NCI-H226 (cell line): ENCODE measurements at regions not wholly inside any gene's neighbourhood (a gene's known extent, or its start where the extent isn't known, plus 50 kb on each side); places are given as distances from the start of the nearest gene placed in this dataset.

ENCODE experiments used
- DNase-seq: peaks from one replicate; pipeline ENCODE4 v3.0.0-alpha.2; 2015

DNA sequence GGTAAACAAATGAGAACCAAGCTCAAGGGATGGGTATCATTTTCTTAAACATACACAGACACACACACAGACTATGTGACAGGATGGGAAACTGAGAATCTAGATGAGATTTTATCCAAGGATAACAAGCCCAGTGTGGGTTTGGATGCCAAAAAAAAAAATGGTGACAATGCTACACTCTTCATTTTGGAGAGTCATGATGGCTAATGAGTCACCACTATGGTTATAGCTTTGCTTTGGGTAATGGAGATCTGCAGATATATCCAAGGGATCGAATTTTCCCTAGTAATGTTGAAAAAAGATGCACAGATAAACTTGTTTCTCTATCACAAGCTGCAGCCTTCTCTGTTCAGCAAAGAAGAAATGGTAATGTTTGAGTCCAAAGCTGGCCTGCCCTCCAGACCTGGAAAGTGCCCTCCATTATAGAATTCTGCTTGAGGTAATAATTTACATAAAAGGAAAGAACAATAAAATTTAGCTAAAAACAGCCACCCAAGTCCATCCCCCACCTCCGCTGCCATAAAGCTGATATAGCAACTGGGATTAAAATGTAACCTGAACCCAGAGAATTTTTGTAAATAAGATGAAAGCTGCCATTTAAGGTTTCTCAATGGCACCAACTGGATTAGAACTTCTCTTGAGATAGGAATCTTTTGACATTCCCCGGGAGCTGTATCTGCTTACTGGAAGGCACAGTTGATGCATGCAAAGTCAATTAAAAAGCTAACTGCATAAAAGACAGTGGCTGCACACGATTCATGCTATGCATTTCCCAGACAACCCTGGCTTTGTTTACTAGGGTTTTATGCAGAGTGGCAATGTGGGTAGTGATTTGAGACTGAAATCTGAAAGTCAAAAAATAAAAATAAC lies 395.2 kb upstream of the LYPLAL1 start:
- no peak for DNase-seq

GRCh38 chr1:218779341-218780100 lies 394.2 kb upstream of the LYPLAL1 start:
- DNase-seq: peak; percentile 9

GRCh38 chr1:218783131-218783530 lies 390.5 kb upstream of the LYPLAL1 start:
- no peak for DNase-seq

DNA sequence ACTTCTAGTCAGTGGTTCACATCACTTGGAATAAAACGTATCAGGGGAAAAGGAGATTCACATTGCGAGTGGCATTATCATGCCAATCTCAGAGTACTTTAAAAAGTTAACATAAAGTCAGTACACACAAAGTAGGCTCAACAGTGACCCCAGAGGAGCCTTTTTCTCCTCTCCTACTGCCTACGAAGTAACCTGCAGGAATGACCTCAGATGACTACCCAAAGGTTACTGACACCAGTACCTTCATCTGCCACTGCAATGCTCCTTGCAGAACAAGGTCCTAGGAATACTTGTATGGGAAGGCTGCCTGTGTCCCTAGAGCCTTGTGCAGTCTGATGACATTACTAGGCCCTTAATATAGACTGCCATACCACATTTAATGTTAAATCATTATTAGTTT lies 389.8 kb upstream of the LYPLAL1 start:
- DNase-seq: no peak

DNA sequence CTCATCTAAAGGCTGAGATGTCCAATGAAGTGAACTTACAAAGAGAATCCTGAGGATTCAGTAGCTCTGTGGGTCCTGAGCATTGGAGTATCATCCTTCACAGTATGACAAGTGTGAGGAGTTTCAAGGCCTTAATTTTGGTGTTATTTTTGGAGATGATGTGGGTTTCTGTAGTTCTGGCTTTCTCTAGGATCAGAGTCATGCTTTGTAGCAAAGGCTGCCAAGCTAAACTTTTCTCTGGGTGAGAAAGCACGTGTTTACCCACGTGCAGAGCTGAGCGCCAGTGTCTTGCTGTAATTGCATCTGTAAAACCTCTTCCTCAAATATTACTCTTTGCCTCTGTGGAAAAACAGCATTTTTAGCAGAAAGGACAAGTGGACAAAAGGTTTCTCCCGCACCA lies 387.8 kb upstream of the LYPLAL1 start:
- no peak for DNase-seq

DNA sequence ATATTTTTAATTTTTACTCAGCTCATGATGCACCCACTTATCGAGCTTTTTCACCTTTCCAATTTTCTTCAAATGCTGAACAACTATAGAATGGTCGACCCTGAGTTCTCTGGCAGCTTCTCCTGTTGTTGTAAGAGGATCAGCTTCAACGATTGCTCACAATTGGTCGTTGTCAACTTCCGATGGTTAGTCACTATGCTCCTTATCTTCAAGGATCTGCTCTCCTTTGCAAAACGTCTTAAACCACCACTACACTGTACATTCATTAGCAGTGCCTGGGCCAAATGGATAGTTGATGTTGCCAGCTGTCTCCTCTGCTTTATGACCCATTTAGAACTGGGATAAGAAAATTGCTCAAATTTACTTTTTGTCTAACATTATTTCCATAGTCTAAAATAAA lies 385.9 kb upstream of the LYPLAL1 start:
- no peak for DNase-seq

GRCh38 chr1:218796773-218797172 lies 376.9 kb upstream of the LYPLAL1 start:
- DNase-seq: no peak

DNA sequence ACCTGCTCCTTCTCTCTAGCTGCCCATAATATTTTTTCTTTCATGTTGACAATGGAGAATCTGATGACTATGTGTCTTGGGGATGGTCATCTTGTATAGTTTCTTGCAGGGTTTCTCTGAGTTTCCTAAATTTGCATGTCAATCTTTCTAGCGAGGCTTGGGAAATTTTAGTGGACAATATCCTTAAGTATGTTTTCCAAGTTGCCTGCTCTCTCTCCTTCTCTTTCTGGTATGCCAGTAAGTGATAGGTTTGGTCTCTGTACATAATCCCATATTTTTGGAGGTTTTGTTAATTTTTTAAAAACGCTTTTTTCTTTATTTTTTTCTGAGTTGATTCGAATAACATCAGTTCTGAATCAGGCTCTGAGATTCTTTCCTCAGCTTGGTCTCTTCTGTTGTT lies 370.9 kb upstream of the LYPLAL1 start:
- no peak for DNase-seq

GRCh38 chr1:218803351-218803997 lies 370.2 kb upstream of the LYPLAL1 start:
- no peak for DNase-seq

GRCh38 chr1:218804014-218804785 lies 369.5 kb upstream of the LYPLAL1 start:
- DNase-seq: peak; percentile 3

DNA sequence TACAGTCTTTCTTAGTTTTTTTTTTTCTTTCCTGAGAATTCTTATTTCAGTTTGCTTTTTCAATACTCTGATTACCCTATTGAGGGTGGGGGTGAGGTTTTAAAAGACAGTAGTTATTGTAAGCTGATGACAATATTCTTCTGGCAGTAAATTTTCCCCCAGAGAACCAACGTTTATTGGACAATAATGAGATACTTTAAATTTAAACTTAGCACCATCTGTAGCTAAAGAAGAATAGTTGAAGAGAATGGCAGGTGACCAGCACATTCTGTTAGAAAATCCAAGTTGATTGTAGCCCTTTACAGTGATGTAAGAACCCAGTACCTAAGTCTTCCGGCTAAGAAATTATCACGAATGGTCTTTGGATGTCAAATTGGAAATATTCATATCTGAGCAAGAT lies 364.6 kb upstream of the LYPLAL1 start:
- no peak for DNase-seq

- DNase-seq: peak; percentile 26
Observed at GRCh38 chr1:218809625-218810024, 364.1 kb upstream of the LYPLAL1 start.

GRCh38 chr1:218810306-218810705 lies 363.4 kb upstream of the LYPLAL1 start:
- no peak for DNase-seq

DNA sequence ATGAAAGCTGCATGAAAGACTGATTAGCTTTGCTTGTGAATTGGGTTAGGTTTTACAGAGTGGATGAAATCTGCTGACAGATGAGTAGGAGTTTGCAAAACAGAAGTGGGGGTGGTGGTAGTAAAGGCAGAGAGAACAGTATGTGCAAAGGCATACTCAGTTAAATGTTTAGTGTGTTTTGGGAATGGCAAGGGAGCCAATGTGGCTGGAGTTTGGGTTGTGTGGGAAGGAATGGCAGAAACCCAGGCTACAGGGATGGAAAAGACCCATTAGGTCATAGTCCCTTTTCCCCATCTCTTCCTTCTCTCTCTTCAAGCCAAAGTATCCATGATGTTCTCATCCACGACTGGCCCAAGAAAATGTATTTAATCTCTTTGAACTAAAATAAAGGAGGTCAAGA lies 362.2 kb upstream of the LYPLAL1 start:
- no peak for DNase-seq

DNA sequence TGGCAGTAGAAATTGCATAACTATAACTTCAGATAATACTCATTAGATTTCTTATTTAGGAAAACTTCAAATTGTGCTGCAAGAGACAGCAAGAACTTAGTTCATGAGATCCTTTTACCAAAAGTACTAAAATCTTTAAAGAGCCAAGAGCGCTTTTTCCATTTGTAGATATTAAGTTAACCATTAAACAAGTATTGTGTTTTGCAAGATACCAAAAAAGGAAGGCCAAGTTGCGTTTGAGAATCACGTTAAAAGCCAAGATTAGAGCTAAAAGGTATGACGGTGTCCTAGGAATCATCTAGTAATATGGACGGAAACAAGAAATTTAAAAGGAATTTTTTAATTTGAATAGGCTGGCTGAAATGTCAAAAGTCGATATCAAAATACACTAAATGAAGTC lies 361.3 kb upstream of the LYPLAL1 start:
- no peak for DNase-seq

DNA sequence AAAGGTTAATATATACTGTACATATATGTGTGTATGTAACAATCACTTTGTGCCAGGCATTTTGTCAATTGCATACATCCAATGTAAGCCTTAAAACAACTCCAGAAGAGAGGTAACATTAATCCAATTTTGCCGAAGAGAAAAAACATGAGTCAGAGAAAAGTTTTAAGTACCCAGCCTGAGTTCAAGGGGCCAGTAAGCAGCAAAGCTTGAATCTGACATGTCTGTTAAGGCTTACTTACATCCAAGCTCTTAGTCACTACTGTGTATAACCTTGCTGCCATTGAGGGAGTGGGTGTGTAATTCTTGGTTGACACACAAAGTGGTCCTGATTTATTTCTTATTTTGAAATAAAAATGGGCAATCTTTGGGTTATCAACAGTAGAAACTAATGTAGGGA lies 360.4 kb upstream of the LYPLAL1 start:
- DNase-seq: peak; percentile 6

DNA sequence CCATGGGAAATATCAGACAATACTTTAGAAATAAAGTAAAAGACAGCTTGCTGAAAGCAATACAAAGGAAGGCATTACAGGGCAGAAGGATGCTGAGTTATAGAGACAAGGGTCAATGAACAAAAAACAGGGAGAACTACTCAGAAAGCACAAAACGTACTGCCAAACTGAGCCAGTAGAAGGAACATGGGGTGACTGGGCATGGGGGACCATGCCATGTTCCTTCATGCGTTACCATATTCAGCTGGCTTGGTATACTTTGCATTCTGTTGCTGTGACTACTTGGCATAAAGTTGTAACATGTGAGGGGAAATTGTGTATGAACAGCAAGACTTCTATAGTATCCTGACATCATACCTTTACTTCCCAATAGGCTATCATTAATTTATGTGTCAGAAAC lies 358.6 kb upstream of the LYPLAL1 start:
- DNase-seq: no peak

- no peak for DNase-seq
Observed at GRCh38 chr1:218817071-218817470, 356.6 kb upstream of the LYPLAL1 start.

DNA sequence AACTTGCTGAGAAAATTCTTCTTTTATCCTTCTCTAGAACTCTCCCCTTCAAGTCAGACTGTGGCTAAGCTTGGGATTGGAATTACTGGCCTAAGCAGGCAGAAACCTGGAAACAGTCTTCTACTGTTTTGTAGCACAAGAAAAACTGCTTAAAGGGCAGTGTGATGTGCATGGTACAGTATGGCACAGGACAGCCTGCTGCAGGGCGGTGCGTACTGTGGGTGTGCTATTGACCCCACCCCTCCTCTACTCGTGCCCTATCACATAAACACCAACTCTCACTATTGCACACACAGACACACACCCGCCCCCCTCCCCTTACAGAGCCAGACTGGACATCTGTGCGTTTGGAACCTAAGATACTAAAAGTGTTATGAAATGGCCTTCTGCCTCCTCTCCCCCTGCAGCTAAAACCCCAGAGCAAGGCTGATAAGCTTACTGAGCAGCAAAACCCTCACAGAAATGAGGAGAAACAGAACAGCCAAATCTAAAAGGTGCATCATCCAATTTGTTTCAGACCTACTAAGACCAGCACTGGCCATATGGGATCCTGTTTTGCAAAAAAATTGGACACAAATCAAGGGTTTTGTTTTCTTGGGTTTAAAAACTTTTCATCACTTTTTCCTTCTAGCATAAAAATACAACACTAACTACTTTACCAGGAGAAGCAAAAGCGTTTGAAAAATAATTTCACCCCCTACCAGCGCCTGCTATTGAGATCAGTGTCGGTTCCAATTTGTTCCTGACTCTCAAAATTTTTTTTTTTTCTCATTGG lies 355.8 kb upstream of the LYPLAL1 start:
- DNase-seq: no peak

DNA sequence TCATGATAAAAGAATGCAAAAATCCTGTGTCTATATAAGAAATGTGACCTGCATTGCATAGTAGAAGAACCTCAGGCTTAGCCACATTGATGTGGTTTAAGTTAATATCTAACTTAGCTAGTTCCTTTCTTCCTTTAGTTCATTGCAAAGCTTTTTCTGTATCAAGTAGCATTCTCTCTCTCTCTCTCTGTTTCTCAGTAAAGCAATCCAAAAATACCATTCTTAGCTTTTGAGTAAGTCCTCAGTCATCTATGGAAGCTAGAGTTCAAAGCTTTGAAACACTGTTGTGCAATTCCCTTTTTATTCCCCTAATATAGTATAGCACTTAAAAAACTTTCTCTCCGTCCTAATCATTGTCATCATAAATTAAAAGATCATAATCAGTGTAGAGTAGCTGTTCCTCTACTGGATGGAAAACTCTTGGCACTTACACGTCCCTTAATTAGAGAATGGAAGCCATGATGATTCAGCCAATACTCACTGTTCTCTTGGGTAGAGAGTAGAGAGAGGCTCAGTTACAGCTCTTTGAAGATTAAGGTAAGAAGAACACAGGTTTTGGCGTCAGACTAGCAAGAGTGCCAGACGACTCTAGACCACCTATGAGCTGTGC lies 350.3 kb upstream of the LYPLAL1 start:
- peak; percentile 54 for DNase-seq

- DNase-seq: no peak
Observed at GRCh38 chr1:218827486-218827885, 346.2 kb upstream of the LYPLAL1 start.
